Retinal pigment epithelial cell (primary cell): ENCODE measurements at regions not wholly inside any gene's neighbourhood (a gene's known extent, or its start where the extent isn't known, plus 50 kb on each side); places are given as distances from the start of the nearest gene placed in this dataset.

ENCODE experiments used
- DNase-seq: peaks from one replicate; pipeline ENCODE4 v3.0.0-alpha.2; 2010; ENCODE audit warnings: low read depth
- H3K4me3 ChIP-seq: 2 replicates; pipeline ENCODE4 v1.5.1; 2011; ENCODE audit warnings: mild to moderate bottlenecking, low read length, control low read depth, moderate library complexity
- CTCF ChIP-seq: conservative IDR thresholded peaks from 2 replicates; pipeline ENCODE4 v1.5.1; 2011; ENCODE audit warnings: low read depth, low read length, control low read depth, inconsistent platforms

DNA sequence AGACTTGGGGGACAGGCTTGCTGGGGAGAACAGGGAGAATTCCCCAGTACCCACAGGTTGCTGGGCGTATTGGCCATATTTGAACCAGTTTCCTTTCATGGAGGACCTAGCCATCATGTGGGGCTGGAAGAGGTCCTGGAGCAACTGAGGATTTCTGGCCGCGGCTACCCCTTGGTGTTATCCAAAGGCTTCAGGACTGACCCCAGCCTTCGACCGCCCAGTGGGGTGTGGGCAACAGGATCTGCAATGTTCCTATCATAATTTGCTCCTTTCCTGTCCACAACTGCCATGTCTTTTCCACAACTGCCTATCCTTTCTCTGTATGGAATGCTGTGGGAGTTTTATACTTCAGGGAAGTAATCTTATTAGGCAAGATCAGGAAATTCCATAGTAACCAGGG, 1053.6 kb upstream of the SLC39A10 start:
- no peak overlapping the region for H3K4me3 ChIP-seq
- TF ChIP-seq CTCF: no peak
- DNase-seq: no peak

- no peak overlapping the region for H3K4me3 ChIP-seq
- no peak for TF ChIP-seq CTCF
- no peak for DNase-seq
These were observed 1054.3 kb upstream of the SLC39A10 start for GRCh38 chr2:194602750-194603149.

DNA sequence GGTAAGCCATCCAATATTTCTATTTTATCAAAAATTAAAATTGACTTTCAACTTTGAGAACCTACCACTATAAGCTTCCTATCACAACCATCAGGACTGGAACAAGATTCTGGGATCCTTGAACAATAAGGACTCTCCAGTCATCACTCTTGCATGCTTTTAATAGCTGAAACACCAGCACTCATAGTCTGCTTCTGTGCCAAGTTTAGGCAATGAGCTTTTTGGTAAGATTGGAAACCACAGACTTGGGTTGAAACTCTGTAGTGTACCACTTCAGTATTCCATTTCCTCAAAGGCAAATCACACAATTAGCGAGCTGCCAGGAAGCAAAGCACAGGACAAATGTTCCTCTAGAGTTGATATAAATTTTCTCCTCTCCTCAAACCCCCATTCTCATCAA, 1065.8 kb upstream of the SLC39A10 start:
- no peak overlapping the region for H3K4me3 ChIP-seq
- no peak for DNase-seq
- TF ChIP-seq CTCF: no peak

DNA sequence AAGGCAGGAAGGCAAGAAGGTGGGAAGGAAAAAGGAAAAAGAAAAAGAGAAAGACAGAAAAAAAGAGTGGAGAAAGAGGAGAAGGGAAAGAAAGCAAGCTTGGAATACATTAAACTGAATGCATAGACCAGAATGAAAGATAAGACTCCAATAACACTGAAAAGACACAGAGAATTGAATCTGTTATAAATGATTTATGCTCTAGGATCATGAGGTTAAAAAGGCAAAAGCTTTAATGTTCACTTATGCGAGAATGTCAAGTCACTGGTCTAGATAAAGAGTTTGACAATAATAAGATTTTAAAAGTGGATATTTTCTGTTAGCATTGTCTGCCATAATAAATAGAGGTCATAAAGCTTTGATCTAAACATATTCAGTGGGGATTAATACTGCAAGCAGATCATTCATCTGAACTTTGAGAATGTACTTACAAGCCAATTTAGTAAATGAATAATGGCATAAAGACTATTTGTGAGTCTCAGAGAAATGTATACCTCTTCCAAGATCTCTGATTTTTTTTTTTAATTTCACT, 1069.2 kb upstream of the SLC39A10 start:
- no peak for DNase-seq
- no peak overlapping the region for H3K4me3 ChIP-seq
- no peak for TF ChIP-seq CTCF

- TF ChIP-seq CTCF: no peak
- H3K4me3 ChIP-seq: no peak overlapping the region
- peak; percentile 24 for DNase-seq
These were observed 1089.4 kb upstream of the SLC39A10 start for GRCh38 chr2:194567661-194568017.

DNA sequence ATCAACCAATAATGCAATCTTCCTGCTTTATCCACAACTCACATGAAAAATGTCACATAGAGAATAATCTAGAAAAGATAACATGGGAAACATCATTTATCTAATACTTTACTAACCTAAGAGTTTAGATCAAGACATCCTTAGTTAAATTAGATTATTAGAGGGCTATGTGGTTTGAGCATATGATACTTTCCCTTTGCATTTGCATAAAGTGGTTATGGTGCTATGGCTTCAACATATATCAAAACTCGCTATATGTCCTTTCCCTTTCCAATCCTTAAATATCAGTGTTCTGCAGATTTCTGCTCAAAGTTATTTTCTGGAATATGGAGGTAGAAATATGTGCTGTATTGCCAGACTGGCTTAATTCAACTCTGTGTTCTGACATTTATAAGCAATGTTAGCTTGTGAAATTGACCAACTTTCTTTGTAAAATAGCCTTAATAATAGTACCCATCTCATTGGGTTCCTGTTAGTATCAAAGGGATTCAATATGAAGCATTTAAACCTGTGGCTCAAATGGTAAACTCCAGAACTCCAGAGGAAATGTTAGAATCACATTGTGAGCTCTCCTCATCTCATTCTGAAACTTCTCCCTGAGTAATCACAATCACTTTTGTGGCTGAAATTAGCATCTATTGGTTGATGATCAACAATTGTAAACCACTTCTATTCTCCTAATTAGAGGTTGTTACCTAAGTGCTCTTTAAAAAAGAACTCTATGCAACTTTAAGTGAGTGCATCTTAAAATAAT, 1089.9 kb upstream of the SLC39A10 start:
- no peak for TF ChIP-seq CTCF
- no peak for DNase-seq
- H3K4me3 ChIP-seq: no peak overlapping the region

DNA sequence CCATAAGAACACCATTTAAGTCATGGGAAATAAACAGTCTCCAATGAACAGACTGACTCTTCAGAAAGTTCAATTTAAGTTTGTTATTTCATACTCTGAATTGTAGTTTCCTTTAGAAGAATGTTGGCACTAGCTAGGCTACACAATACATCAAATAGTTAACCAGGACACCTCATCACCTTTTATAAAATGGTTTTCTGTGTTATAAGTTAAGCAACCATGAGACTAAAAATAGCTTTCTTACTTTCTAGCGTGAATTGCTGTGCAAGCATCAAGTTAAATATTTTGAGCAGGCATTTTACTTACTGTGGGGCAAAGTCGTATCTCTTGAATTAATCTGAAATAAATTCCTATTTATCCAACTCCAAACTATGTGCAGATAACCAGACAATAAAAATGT, 1092.6 kb upstream of the SLC39A10 start:
- DNase-seq: no peak
- H3K4me3 ChIP-seq: no peak overlapping the region
- no peak for TF ChIP-seq CTCF
